Liver (tissue), 8 donors: ENCODE measurements at regions not wholly inside any gene's neighbourhood (a gene's known extent, or its start where the extent isn't known, plus 50 kb on each side); places are given as distances from the start of the nearest gene placed in this dataset.

ENCODE experiments used
- DNase-seq: peaks from one replicate; pipeline ENCODE4 v3.0.0-alpha.2; 2017; ENCODE audit warnings: low spot score
- H3K27ac ChIP-seq, 2 donors: one replicate each; pipeline ENCODE4 v1.7.0; 2013; ENCODE audit warnings: inconsistent platforms in 2 of 2, low read length in 2 of 2, control low read depth in 1 of 2, low read depth in 1 of 2, mild to moderate bottlenecking in 1 of 2
- H3K27me3 ChIP-seq, 4 donors: one replicate each; pipeline versions ENCODE4 v1.6.1 to v1.7.0; 2013; ENCODE audit warnings: low read length in 3 of 4, inconsistent platforms in 1 of 4, mild to moderate bottlenecking in 1 of 4, moderate library complexity in 1 of 4; ENCODE audit not compliant: control insufficient read depth in 4 of 4, insufficient read depth in 4 of 4
- H3K36me3 ChIP-seq, 4 donors: one replicate each; pipeline versions ENCODE4 v1.6.1 to v1.7.0; 2013; ENCODE audit warnings: low read length in 3 of 4, mild to moderate bottlenecking in 3 of 4, low read depth in 1 of 4, moderate library complexity in 1 of 4; ENCODE audit not compliant: control insufficient read depth in 4 of 4, insufficient read depth in 3 of 4
- H3K4me1 ChIP-seq, 4 donors: one replicate each; pipeline versions ENCODE4 v1.6.1 to v1.7.0; 2013; ENCODE audit warnings: low read length in 3 of 4, mild to moderate bottlenecking in 3 of 4, moderate library complexity in 1 of 4; ENCODE audit not compliant: control insufficient read depth in 4 of 4, insufficient read depth in 4 of 4
- H3K4me3 ChIP-seq, 3 donors: one replicate each; pipeline versions ENCODE4 v1.6.1 to v1.7.0; 2013; ENCODE audit warnings: low read length in 3 of 3, control low read depth in 1 of 3, low read depth in 1 of 3, mild to moderate bottlenecking in 1 of 3
- H3K9ac ChIP-seq, 2 donors: one replicate each; pipeline ENCODE4 v1.7.0; 2013; ENCODE audit warnings: low read length in 2 of 2, mild to moderate bottlenecking in 2 of 2, moderate library complexity in 2 of 2, control low read depth in 1 of 2, low read depth in 1 of 2
- H3K9me3 ChIP-seq, 4 donors: one replicate each; pipeline versions ENCODE4 v1.6.1 to v1.7.0; 2013; ENCODE audit warnings: low read length in 3 of 4; ENCODE audit not compliant: control insufficient read depth in 4 of 4
- CTCF ChIP-seq: fragments of 150-350 bp; IDR thresholded peaks from 2 replicates; pipeline ENCODE4 v1.5.1; 2017; ENCODE audit warnings: improper control_type of control experiment, low read depth, low read length; ENCODE audit not compliant: missing input control
- EGR1 ChIP-seq, 2 donors: IDR thresholded peaks; 2 replicates each; pipeline ENCODE4 v1.6.1; 2016 to 2018; ENCODE audit warnings: antibody characterized with exemption in 2 of 2, low read depth in 2 of 2
- FOXA1 ChIP-seq: IDR thresholded peaks from 2 replicates; pipeline ENCODE4 v1.6.1; 2016; ENCODE audit warnings: antibody characterized with exemption
- FOXA2 ChIP-seq: IDR thresholded peaks from 2 replicates; pipeline ENCODE4 v1.6.1; 2016; ENCODE audit warnings: antibody characterized with exemption
- GABPA ChIP-seq, 2 donors: IDR thresholded peaks in 1 of 2; conservative IDR thresholded peaks in 1 of 2; 2 replicates each; pipeline ENCODE4 v1.6.1; 2016; ENCODE audit warnings: antibody characterized with exemption in 2 of 2, mild to moderate bottlenecking in 1 of 2, moderate library complexity in 1 of 2
- HNF4A ChIP-seq, 2 donors: conservative IDR thresholded peaks; 2 replicates each; pipeline ENCODE4 v1.6.1; 2016; ENCODE audit warnings: antibody characterized with exemption in 2 of 2, mild to moderate bottlenecking in 2 of 2
- HNF4G ChIP-seq: IDR thresholded peaks from 2 replicates; pipeline ENCODE4 v1.6.1; 2016; ENCODE audit warnings: antibody characterized with exemption
- JUND ChIP-seq, 2 donors: IDR thresholded peaks; 2 replicates each; pipeline ENCODE4 v1.6.1; 2016; ENCODE audit warnings: antibody characterized with exemption in 2 of 2
- NR2F2 ChIP-seq: IDR thresholded peaks from 2 replicates; pipeline ENCODE4 v1.6.1; 2016; ENCODE audit warnings: antibody characterized with exemption
- RAD21 ChIP-seq, 2 donors: IDR thresholded peaks; 2 replicates each; pipeline ENCODE4 v1.6.1; 2016; ENCODE audit warnings: antibody characterized with exemption in 2 of 2, mild to moderate bottlenecking in 2 of 2
- REST ChIP-seq: IDR thresholded peaks from 2 replicates; pipeline ENCODE4 v1.6.1; 2016; ENCODE audit warnings: antibody characterized with exemption, mild to moderate bottlenecking
- RXRA ChIP-seq, 2 donors: IDR thresholded peaks; 2 replicates each; pipeline ENCODE4 v1.6.1; 2017 to 2018; ENCODE audit warnings: antibody characterized with exemption in 2 of 2, mild to moderate bottlenecking in 1 of 2
- SP1 ChIP-seq: IDR thresholded peaks from 2 replicates; pipeline ENCODE4 v1.6.1; 2018; ENCODE audit warnings: antibody characterized with exemption, mild to moderate bottlenecking
- YY1 ChIP-seq: IDR thresholded peaks from 2 replicates; pipeline ENCODE4 v1.6.1; 2016; ENCODE audit warnings: antibody characterized with exemption, mild to moderate bottlenecking
- WGBS: extraction: QIAGEN DNeasy Blood & Tissue Kit; methylation state at CpG from one replicate; pipeline ENCODE4 v1.1.7; 2013; 5-methylcytosine and 5-hydroxymethylcytosine counted together
- TF ChIP-seq, protein P1 (sequence below): IDR thresholded peaks from 2 replicates; pipeline ENCODE4 v1.6.1; 2016; ENCODE audit warnings: antibody characterized with exemption
- TF ChIP-seq, protein P2 (sequence below): IDR thresholded peaks from 2 replicates; pipeline ENCODE4 v1.6.1; 2016; ENCODE audit warnings: antibody characterized with exemption
- TF ChIP-seq, protein P3 (sequence below): IDR thresholded peaks from 2 replicates; pipeline ENCODE4 v1.6.1; 2016; ENCODE audit warnings: antibody characterized with exemption
- donor health status: healthy.
- donor health status: healthy.
- donor health status: healthy.
- donor health status: healthy.
- donor health status: healthy.

GRCh38 chr4:30094887-30095286 lies 625.3 kb upstream of the PCDH7 start:
- no peaks in the 10 kb centered on the region for H3K36me3 ChIP-seq
- no peak overlapping the region for H3K9ac ChIP-seq
- no peaks in the 10 kb centered on the region for H3K4me1 ChIP-seq
- H3K9me3 ChIP-seq, result no peaks in the 10 kb centered on the region
- 67% methylated on average over 1 of the region's 1 CpG for WGBS
- TF ChIP-seq NR2F2, result no peak
- no peak for TF ChIP-seq REST
- no peak for TF ChIP-seq HNF4G
- TF ChIP-seq RAD21 (IDR thresholded peaks at IDR 0.05), result no peak
- no peak for TF ChIP-seq YY1
- TF ChIP-seq HNF4A (conservative IDR thresholded peaks at IDR 0.05), result no peak
- TF ChIP-seq EGR1 (IDR thresholded peaks at IDR 0.05; ENCODE audit: low read depth in 2 of 2), result no peak
- no peak for TF ChIP-seq JUND (IDR thresholded peaks at IDR 0.05)
- TF ChIP-seq RXRA (IDR thresholded peaks at IDR 0.05), result no peak
- TF ChIP-seq, protein P1, sequence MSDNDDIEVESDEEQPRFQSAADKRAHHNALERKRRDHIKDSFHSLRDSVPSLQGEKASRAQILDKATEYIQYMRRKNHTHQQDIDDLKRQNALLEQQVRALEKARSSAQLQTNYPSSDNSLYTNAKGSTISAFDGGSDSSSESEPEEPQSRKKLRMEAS, result no peak
- no peak for TF ChIP-seq SP1
- TF ChIP-seq, protein P2, sequence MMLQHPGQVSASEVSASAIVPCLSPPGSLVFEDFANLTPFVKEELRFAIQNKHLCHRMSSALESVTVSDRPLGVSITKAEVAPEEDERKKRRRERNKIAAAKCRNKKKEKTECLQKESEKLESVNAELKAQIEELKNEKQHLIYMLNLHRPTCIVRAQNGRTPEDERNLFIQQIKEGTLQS, result no peak
- TF ChIP-seq CTCF, result no peak
- no peak for TF ChIP-seq FOXA2
- TF ChIP-seq GABPA (IDR thresholded peaks at IDR 0.05 in 1 of 2, conservative IDR thresholded peaks at IDR 0.05 in 1 of 2), result no peak
- TF ChIP-seq, protein P3, sequence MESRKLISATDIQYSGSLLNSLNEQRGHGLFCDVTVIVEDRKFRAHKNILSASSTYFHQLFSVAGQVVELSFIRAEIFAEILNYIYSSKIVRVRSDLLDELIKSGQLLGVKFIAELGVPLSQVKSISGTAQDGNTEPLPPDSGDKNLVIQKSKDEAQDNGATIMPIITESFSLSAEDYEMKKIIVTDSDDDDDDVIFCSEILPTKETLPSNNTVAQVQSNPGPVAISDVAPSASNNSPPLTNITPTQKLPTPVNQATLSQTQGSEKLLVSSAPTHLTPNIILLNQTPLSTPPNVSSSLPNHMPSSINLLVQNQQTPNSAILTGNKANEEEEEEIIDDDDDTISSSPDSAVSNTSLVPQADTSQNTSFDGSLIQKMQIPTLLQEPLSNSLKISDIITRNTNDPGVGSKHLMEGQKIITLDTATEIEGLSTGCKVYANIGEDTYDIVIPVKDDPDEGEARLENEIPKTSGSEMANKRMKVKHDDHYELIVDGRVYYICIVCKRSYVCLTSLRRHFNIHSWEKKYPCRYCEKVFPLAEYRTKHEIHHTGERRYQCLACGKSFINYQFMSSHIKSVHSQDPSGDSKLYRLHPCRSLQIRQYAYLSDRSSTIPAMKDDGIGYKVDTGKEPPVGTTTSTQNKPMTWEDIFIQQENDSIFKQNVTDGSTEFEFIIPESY, result no peak
- no peak overlapping the region for H3K4me3 ChIP-seq
- H3K27ac ChIP-seq, result no peak overlapping the region
- H3K27me3 ChIP-seq, result no peaks in the 10 kb centered on the region
- no peak for DNase-seq

- TF ChIP-seq, protein P1, result no peak
- no peak for TF ChIP-seq FOXA1
- no peak for TF ChIP-seq NR2F2
- no peak for TF ChIP-seq HNF4G
- no peak overlapping the region for H3K9ac ChIP-seq
- no peak overlapping the region for H3K4me3 ChIP-seq
- H3K27me3 ChIP-seq, result no peaks in the 10 kb centered on the region
- no peaks in the 10 kb centered on the region for H3K36me3 ChIP-seq
- no peak overlapping the region for H3K27ac ChIP-seq
- H3K9me3 ChIP-seq, result no peaks in the 10 kb centered on the region
- H3K4me1 ChIP-seq, result no peaks in the 10 kb centered on the region
- no peak for DNase-seq
Measured at GRCh38 chr4:30103455-30103854, 616.7 kb upstream of the PCDH7 start.
